HL-60 (cell line): ENCODE measurements at regions not wholly inside any gene's neighbourhood (a gene's known extent, or its start where the extent isn't known, plus 50 kb on each side); places are given as distances from the start of the nearest gene placed in this dataset.

ENCODE experiments used
- DNase-seq, 2 experiments: peaks; one replicate each; pipeline ENCODE4 v3.0.0-alpha.2; 2010 to 2020; ENCODE audit warnings: low read depth in 1 of 2, low spot score in 1 of 2
- H3K27ac ChIP-seq: fragments of 250-450 bp; sonication (Bioruptor Pico); replicated peaks from 2 replicates; pipeline ENCODE4 v1.5.1; 2020; ENCODE audit warnings: mild to moderate bottlenecking, moderate library complexity
- H3K27me3 ChIP-seq: fragments of 250-450 bp; sonication (Bioruptor Pico); 2 replicates; pipeline ENCODE4 v1.5.1; 2021; ENCODE audit warnings: mild to moderate bottlenecking, moderate library complexity; ENCODE audit not compliant: insufficient read depth, poor library complexity, severe bottlenecking
- H3K4me3 ChIP-seq: replicated peaks from 2 replicates; pipeline ENCODE4 v1.5.1; 2011; ENCODE audit warnings: mild to moderate bottlenecking, control low read depth, low read length; ENCODE audit not compliant: insufficient read depth
- GABPA ChIP-seq: IDR thresholded peaks from 2 replicates; pipeline ENCODE4 v1.6.1; 2012; ENCODE audit warnings: low read depth
- POLR2AphosphoS5 ChIP-seq: IDR thresholded peaks from 2 replicates; pipeline ENCODE4 v1.6.1; 2012; ENCODE audit warnings: low read depth
- SPI1 ChIP-seq: IDR thresholded peaks from 2 replicates; pipeline ENCODE4 v1.6.1; 2012; ENCODE audit warnings: low read depth, mild to moderate bottlenecking, borderline replicate concordance
- TF ChIP-seq, protein P1 (sequence below): IDR thresholded peaks from one replicate; pipeline ENCODE4 v1.5.1; 2011; ENCODE audit warnings: low read length, control low read depth, inconsistent platforms; ENCODE audit not compliant: insufficient read depth
- TF ChIP-seq, protein P2 (sequence below): IDR thresholded peaks from 2 replicates; pipeline ENCODE4 v1.6.1; 2012; ENCODE audit warnings: low read depth; ENCODE audit not compliant: insufficient replicate concordance

DNA sequence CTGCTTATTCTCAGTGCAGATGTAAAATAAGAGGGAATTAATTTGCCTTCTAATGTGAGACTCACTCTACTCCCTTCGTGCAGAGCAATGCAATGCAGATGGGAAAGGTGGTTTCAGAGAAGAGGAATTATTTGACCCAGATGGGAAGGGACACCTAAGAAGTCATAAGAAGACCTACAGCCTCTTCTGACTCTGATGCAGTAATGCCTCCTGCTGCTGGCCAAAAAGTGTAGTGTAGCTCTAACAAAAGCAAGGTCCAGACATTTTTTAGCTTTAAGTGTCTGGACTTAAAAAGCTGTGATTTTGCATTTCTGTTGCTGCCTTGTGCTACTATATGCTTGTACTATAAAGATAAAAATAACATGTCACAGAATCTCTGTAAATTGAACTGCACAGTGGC is 501.4 kb downstream of the TTLL7 start:
- H3K4me3 ChIP-seq, result no peak overlapping the region
- no peak for DNase-seq
- H3K27me3 ChIP-seq, result no peaks in the 10 kb centered on the region
- no peak overlapping the region for H3K27ac ChIP-seq
- TF ChIP-seq, protein P1, sequence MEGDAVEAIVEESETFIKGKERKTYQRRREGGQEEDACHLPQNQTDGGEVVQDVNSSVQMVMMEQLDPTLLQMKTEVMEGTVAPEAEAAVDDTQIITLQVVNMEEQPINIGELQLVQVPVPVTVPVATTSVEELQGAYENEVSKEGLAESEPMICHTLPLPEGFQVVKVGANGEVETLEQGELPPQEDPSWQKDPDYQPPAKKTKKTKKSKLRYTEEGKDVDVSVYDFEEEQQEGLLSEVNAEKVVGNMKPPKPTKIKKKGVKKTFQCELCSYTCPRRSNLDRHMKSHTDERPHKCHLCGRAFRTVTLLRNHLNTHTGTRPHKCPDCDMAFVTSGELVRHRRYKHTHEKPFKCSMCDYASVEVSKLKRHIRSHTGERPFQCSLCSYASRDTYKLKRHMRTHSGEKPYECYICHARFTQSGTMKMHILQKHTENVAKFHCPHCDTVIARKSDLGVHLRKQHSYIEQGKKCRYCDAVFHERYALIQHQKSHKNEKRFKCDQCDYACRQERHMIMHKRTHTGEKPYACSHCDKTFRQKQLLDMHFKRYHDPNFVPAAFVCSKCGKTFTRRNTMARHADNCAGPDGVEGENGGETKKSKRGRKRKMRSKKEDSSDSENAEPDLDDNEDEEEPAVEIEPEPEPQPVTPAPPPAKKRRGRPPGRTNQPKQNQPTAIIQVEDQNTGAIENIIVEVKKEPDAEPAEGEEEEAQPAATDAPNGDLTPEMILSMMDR, result no peak

DNA sequence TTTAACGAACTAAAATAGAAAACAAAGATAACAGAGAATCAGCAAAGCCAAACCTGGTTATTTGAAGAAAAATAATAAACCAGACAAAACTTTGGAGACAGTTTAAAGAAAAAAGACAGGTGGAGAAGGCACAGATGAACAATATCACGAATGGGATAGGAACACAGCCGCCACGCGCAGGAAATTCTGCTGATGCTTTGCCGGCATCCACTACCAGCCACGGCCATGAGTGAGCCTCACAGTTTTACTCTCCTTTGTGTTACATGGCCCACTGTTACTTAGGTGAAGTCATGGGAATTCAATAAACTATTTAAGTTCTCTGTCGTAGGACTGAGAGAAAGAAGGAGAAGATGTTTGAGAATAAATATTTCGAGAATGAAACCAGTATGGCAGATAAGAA is 503.4 kb downstream of the TTLL7 start:
- TF ChIP-seq, protein P2, sequence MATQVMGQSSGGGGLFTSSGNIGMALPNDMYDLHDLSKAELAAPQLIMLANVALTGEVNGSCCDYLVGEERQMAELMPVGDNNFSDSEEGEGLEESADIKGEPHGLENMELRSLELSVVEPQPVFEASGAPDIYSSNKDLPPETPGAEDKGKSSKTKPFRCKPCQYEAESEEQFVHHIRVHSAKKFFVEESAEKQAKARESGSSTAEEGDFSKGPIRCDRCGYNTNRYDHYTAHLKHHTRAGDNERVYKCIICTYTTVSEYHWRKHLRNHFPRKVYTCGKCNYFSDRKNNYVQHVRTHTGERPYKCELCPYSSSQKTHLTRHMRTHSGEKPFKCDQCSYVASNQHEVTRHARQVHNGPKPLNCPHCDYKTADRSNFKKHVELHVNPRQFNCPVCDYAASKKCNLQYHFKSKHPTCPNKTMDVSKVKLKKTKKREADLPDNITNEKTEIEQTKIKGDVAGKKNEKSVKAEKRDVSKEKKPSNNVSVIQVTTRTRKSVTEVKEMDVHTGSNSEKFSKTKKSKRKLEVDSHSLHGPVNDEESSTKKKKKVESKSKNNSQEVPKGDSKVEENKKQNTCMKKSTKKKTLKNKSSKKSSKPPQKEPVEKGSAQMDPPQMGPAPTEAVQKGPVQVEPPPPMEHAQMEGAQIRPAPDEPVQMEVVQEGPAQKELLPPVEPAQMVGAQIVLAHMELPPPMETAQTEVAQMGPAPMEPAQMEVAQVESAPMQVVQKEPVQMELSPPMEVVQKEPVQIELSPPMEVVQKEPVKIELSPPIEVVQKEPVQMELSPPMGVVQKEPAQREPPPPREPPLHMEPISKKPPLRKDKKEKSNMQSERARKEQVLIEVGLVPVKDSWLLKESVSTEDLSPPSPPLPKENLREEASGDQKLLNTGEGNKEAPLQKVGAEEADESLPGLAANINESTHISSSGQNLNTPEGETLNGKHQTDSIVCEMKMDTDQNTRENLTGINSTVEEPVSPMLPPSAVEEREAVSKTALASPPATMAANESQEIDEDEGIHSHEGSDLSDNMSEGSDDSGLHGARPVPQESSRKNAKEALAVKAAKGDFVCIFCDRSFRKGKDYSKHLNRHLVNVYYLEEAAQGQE, result no peak
- no peak for TF ChIP-seq GABPA
- no peak for TF ChIP-seq SPI1
- TF ChIP-seq, protein P1, result no peak
- no peak for TF ChIP-seq POLR2AphosphoS5

DNA sequence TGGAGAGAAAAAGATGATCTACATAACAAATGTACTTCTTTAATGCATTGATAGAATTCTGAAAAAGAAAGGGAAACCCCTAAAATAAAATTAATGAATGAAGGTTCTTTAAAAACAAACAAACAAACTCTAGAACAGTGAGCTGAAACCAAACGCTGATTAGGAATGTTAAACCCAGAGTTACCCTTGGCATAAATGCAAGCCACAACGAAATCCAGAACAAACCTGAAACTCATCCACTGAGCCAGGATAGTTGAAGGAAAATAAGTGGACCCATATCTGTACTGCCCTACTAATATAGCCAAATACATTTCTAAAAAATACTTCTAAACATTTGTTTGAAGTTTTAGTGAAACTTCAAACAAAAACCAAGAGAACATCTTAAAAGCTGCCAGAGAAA is 505.3 kb downstream of the TTLL7 start:
- no peak for DNase-seq
- H3K27me3 ChIP-seq, result no peaks in the 10 kb centered on the region
- no peak overlapping the region for H3K4me3 ChIP-seq
- no peak for TF ChIP-seq POLR2AphosphoS5
- TF ChIP-seq SPI1, result no peak
- TF ChIP-seq, protein P2, result no peak
- no peak for TF ChIP-seq GABPA
- TF ChIP-seq, protein P1, result no peak
- H3K27ac ChIP-seq, result no peak overlapping the region

More for the DNA sequence above, 503.4 kb downstream of the TTLL7 start:
- Histone ChIP-seq H3K27me3 (no peaks in the 10 kb centered on the region), H3K4me3 (no peak overlapping the region), H3K27ac (no peak overlapping the region)
- no peak for DNase-seq

DNA sequence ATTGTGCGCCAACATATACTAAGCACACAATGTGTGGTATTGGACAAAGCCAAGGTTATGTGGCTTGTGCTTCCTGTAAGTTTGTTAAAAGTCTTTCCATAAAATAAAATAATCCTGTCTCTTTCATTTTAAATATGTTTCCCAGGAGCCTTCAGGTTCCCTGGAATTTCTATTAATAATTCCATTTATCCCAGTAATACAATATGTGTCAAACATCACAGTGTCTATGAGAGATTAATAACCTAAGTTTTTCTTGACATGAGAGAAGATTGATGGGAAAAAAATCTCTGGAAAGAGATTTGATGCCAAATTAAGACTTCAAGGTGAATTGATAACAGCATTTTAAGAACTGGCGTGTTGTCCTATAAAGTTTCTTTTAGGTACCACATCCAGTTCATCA is 507.0 kb downstream of the TTLL7 start:
- Histone ChIP-seq H3K4me3 (no peak overlapping the region), H3K27ac (no peak overlapping the region), H3K27me3 (no peaks in the 10 kb centered on the region)
- DNase-seq, result no peak
- TF ChIP-seq, protein P2, result no peak
- TF ChIP-seq, protein P1, result no peak
- no peak for TF ChIP-seq POLR2AphosphoS5
- TF ChIP-seq SPI1, result no peak
- no peak for TF ChIP-seq GABPA
